K562 (cell line): ENCODE measurements at regions not wholly inside any gene's neighbourhood (a gene's known extent, or its start where the extent isn't known, plus 50 kb on each side); places are given as distances from the start of the nearest gene placed in this dataset.

Experiments
- ATAC-seq: fragments of 200-7000 bp; cut with Tn5 transposase; 3 replicates; pipeline ENCODE4 v1.9.1; 2020; ENCODE audit warnings: moderate library complexity
- BruUV-seq: library from RNA; stranded (reverse); fragments of 400-500 nt; replicated peaks from 2 replicates; lab custom pipeline; 2021; lab: Mats Ljungman, UMichigan
- CTCF ChIA-PET: fragments of 300-600 bp; formaldehyde crosslinking; extraction: SDS; loops from one replicate; lab custom pipeline; 2021; ENCODE audit warnings: low intra/inter-chr PET ratio; lab: Yijun Ruan, JAX
- POLR2A ChIA-PET: fragments of 300-600, 350-650 bp; sonication (Branson Sonifier 250); formaldehyde crosslinking; extraction: SDS; loops from one replicate; lab custom pipeline; 2021; ENCODE audit warnings: antibody characterized with exemption, inconsistent platforms; lab: Yijun Ruan, JAX
- DNase-seq, 4 experiments: peaks; one replicate each; pipeline versions ENCODE4 v3.0.0 to v3.0.0-alpha.2; 2011 to 2018; ENCODE audit warnings: low spot score in 3 of 4, mixed read lengths in 3 of 4; ENCODE audit errors: extremely low read depth in 1 of 4
- FAIRE-seq: peaks from 2 replicates; lab custom pipeline; 2011; peaks lifted over from hg19 to GRCh38; lab: Jason Lieb, UNC
- H2AFZ ChIP-seq: 2 replicates; pipeline ENCODE4 v1.6.0; 2011; ENCODE audit warnings: low read depth, low read length, control low read depth, inconsistent platforms
- H3K27ac ChIP-seq: fragments of 200-600 bp; 3 replicates; pipeline ENCODE4 v1.8.0; 2011; ENCODE audit warnings: low read depth, mild to moderate bottlenecking, control low read depth, inconsistent platforms, low read length, moderate library complexity, mixed read lengths; ENCODE audit errors: extremely low read depth
- H3K27me3 ChIP-seq, 2 experiments: fragments of 300-600 bp in 1 of 2; 2 replicates in 1 of 2; 3 replicates in 1 of 2; pipeline versions ENCODE4 v1.6.0 to v1.8.0; 2011; ENCODE audit warnings: inconsistent platforms in 2 of 2, low read length in 2 of 2, mild to moderate bottlenecking in 1 of 2, mixed read lengths in 1 of 2, moderate library complexity in 1 of 2; ENCODE audit not compliant: control insufficient read depth in 2 of 2, insufficient read depth in 2 of 2
- H3K36me3 ChIP-seq: fragments of 300-600 bp; 3 replicates; pipeline ENCODE4 v1.8.0; 2011; ENCODE audit warnings: mild to moderate bottlenecking, low read length, inconsistent platforms; ENCODE audit not compliant: control insufficient read depth, insufficient read depth
- H3K4me1 ChIP-seq, 2 experiments: fragments of 200-600 bp in 1 of 2; replicated peaks in 1 of 2; 2 replicates in 1 of 2; 3 replicates in 1 of 2; pipeline versions ENCODE4 v1.5.1 to v1.8.0; 2011; ENCODE audit warnings: inconsistent platforms in 2 of 2, low read length in 2 of 2, mild to moderate bottlenecking in 1 of 2, mixed read lengths in 1 of 2, moderate library complexity in 1 of 2; ENCODE audit not compliant: control insufficient read depth in 2 of 2, insufficient read depth in 2 of 2
- H3K4me2 ChIP-seq: 2 replicates; pipeline ENCODE4 v1.6.1; 2011; ENCODE audit warnings: low read length, control low read depth, inconsistent platforms, mixed read lengths; ENCODE audit not compliant: insufficient read depth
- H3K4me3 ChIP-seq: fragments of 200-600 bp; sonication (generic), shearing (Covaris generic); 2 replicates; pipeline ENCODE4 v1.5.1; 2016; ENCODE audit warnings: control low read depth, inconsistent platforms
- H3K79me2 ChIP-seq: fragments of 200-600 bp; 3 replicates; pipeline ENCODE4 v1.8.0; 2011; ENCODE audit warnings: low read length, inconsistent platforms; ENCODE audit not compliant: control insufficient read depth, insufficient read depth
- H3K9ac ChIP-seq, 2 experiments: 2 replicates each; pipeline versions ENCODE4 v1.6.0 to v1.6.1; 2011; ENCODE audit warnings: low read depth in 2 of 2, low read length in 2 of 2, control low read depth in 1 of 2, inconsistent platforms in 1 of 2, mild to moderate bottlenecking in 1 of 2, mixed read lengths in 1 of 2; ENCODE audit not compliant: insufficient read depth in 1 of 2
- H3K9me1 ChIP-seq: one replicate; pipeline ENCODE4 v1.6.0; 2011; ENCODE audit warnings: inconsistent platforms, mild to moderate bottlenecking, low read length, moderate library complexity; ENCODE audit not compliant: control insufficient read depth, insufficient read depth
- H3K9me3 ChIP-seq: replicated peaks from 2 replicates; pipeline ENCODE4 v1.5.1; 2011; ENCODE audit warnings: low read depth, low read length, inconsistent platforms; ENCODE audit not compliant: control insufficient read depth, insufficient read depth
- H4K20me1 ChIP-seq: replicated peaks from 2 replicates; pipeline ENCODE4 v1.6.1; 2011; ENCODE audit warnings: low read length, inconsistent platforms, mixed read lengths; ENCODE audit not compliant: control insufficient read depth, insufficient read depth
- ARHGAP35 ChIP-seq: fragments of 450-650 bp; IDR thresholded peaks from 2 replicates; pipeline ENCODE4 v1.6.1; 2018; ENCODE audit not compliant: partially characterized antibody
- CBX1 ChIP-seq: sonication (generic); IDR thresholded peaks from 2 replicates; pipeline ENCODE4 v1.6.1; 2016; ENCODE audit warnings: antibody characterized with exemption, low read depth, mild to moderate bottlenecking
- CBX5 ChIP-seq: IDR thresholded peaks from 2 replicates; pipeline ENCODE4 v1.6.1; 2014; ENCODE audit warnings: low read depth, borderline replicate concordance
- CHD4 ChIP-seq: fragments of 200-600 bp; sonication (generic); IDR thresholded peaks from 3 replicates; pipeline ENCODE4 v1.6.1; 2012; ENCODE audit warnings: low read depth, mild to moderate bottlenecking, mixed read lengths, low read length, inconsistent platforms; ENCODE audit not compliant: insufficient read depth, insufficient replicate concordance, poor library complexity, severe bottlenecking
- E2F3 ChIP-seq: fragments of 250-450 bp; sonication (Bioruptor Pico); IDR thresholded peaks from 2 replicates; pipeline ENCODE4 v1.4.0; 2020; ENCODE audit warnings: mild to moderate bottlenecking
- EGR1 ChIP-seq: fragments of 450-650 bp; conservative IDR thresholded peaks from 2 replicates; pipeline ENCODE4 v1.6.1; 2017; ENCODE audit warnings: mild to moderate bottlenecking
- ETV5 ChIP-seq: sonication (generic); formaldehyde crosslinking; IDR thresholded peaks from 2 replicates; pipeline ENCODE4 v1.4.0; 2020; ENCODE audit warnings: low read depth, mild to moderate bottlenecking, missing genetic modification reagents
- KAT2B ChIP-seq: IDR thresholded peaks from one replicate; pipeline ENCODE4 v1.6.1; 2012; ENCODE audit warnings: low read depth, mild to moderate bottlenecking, control low read depth, inconsistent platforms, low read length, moderate library complexity
- MCM3 ChIP-seq: fragments of 450-650 bp; IDR thresholded peaks from 2 replicates; pipeline ENCODE4 v1.6.1; 2016
- NFE2 ChIP-seq: IDR thresholded peaks from 2 replicates; pipeline ENCODE4 v1.6.1; 2014; ENCODE audit warnings: antibody characterized with exemption, low read depth
- PTTG1 ChIP-seq: fragments of 450-650 bp; IDR thresholded peaks from 2 replicates; pipeline ENCODE4 v1.6.1; 2016; ENCODE audit warnings: low read depth, mild to moderate bottlenecking, missing genetic modification characterization, missing compliant biosample characterization
- RBBP5 ChIP-seq: fragments of 200-600 bp; sonication (generic); IDR thresholded peaks from 2 replicates; pipeline ENCODE4 v1.6.1; 2012; ENCODE audit warnings: borderline replicate concordance, mild to moderate bottlenecking, low read length, control low read depth, inconsistent platforms; ENCODE audit not compliant: insufficient read depth, poor library complexity, severe bottlenecking
- SMARCB1 ChIP-seq: IDR thresholded peaks from 2 replicates; pipeline ENCODE4 v1.6.1; 2011; ENCODE audit warnings: improper control_type of control experiment, low read depth; ENCODE audit not compliant: insufficient read length
- SNIP1 ChIP-seq: fragments of 450-650 bp; IDR thresholded peaks from 2 replicates; pipeline ENCODE4 v1.7.1; 2017; ENCODE audit warnings: low read depth, mild to moderate bottlenecking
- SP2 ChIP-seq: IDR thresholded peaks from 2 replicates; pipeline ENCODE4 v1.6.1; 2011; ENCODE audit warnings: mild to moderate bottlenecking, low read depth, low read length, moderate library complexity; ENCODE audit not compliant: poor library complexity, severe bottlenecking; ENCODE audit errors: extremely low read depth
- TRIM24 ChIP-seq, 2 experiments: fragments of 450-650 bp; IDR thresholded peaks; 2 replicates each; pipeline ENCODE4 v1.6.1; 2016
- ZNF124 ChIP-seq: sonication (generic); formaldehyde crosslinking; IDR thresholded peaks from 2 replicates; pipeline ENCODE4 v1.8.1; 2022; ENCODE audit warnings: missing genetic modification reagents
- ZNF217 ChIP-seq: sonication (generic); formaldehyde crosslinking; IDR thresholded peaks from 2 replicates; pipeline ENCODE4 v1.8.0; 2022; ENCODE audit warnings: mild to moderate bottlenecking, missing genetic modification reagents
- ZNF764 ChIP-seq: fragments of 250-450 bp; sonication (Bioruptor Pico); IDR thresholded peaks from 2 replicates; pipeline ENCODE4 v1.4.0; 2020; ENCODE audit warnings: low read depth, mild to moderate bottlenecking, moderate library complexity
- WGBS: fragments of 100-300 bp; shearing (Covaris generic); methylation state at CpG from one replicate; pipeline ENCODE4 v1.1.6; 2016; ENCODE audit warnings: low coverage, mixed read lengths; ENCODE audit not compliant: insufficient coverage; ENCODE audit errors: missing lambda C conversion rate; 5-methylcytosine and 5-hydroxymethylcytosine counted together
- in situ Hi-C: fragments of 300-500 bp; cut with MboI; formaldehyde crosslinking; loops from 4 replicates; pipeline ENCODE4 v1.15.0; 2018; ENCODE audit warnings: inconsistent platforms, mixed read lengths
- intact Hi-C: fragments of 100-400 bp; cut with micrococcal nuclease; formaldehyde crosslinking; loops from 2 replicates; pipeline ENCODE4 v1.14.2; 2022
- TF ChIP-seq, protein P1 (sequence below): sonication (generic); formaldehyde crosslinking; IDR thresholded peaks from 2 replicates; pipeline ENCODE4 v1.8.1; 2023; ENCODE audit warnings: mild to moderate bottlenecking, missing genetic modification reagents
- TF ChIP-seq, protein P2 (sequence below): fragments of 250-450 bp; sonication (Bioruptor Pico); IDR thresholded peaks from 2 replicates; pipeline ENCODE4 v1.4.0; 2020; ENCODE audit warnings: mild to moderate bottlenecking, moderate library complexity, borderline replicate concordance

GRCh38 chr3:20905210-20905805 lies 719.3 kb upstream of the SGO1 start:
- BruUV-seq = no TSS peak
- Histone ChIP-seq H3K9ac (peak overlapping the region in 1 of 2 experiments; percentile 54; a peak in 2 of 4 replicates), H3K4me2 (peak overlapping the region; percentile 35), H3K27me3 (no peaks in the 10 kb centered on the region), H3K79me2 (no peaks in the 10 kb centered on the region), H3K4me3 (peak overlapping the region; percentile 15; the same call in 1 of the 2 replicates), H4K20me1 (no peaks in the 10 kb centered on the region), H3K36me3 (no peaks in the 10 kb centered on the region), H2AFZ (peak overlapping the region; percentile 51), H3K9me1 (no peaks in the 10 kb centered on the region), H3K4me1 (peaks cover 0 to 4% of the 10 kb centered on the region in 2 experiments; a peak in 2 of 5 replicates), H3K9me3 (no peaks in the 10 kb centered on the region), H3K27ac (peak overlapping the region; percentile 77)
- peak; percentile 63 for FAIRE-seq
- ChIA-PET CTCF (no interaction called here), POLR2A (interaction anchor here (0.9 kb wide), 1 partner anchor 23 kb away, joined by 3 read pairs; no protein-coding TSS in a partner anchor)
- ATAC-seq = peak; percentile 81
- intact Hi-C loops (loop anchor here (5.0 kb wide), 1 partner anchor 163 kb away; no protein-coding TSS in a partner anchor), in situ Hi-C loops (no loop called here)
- peak; percentile 24 to 76 (median 36) for DNase-seq
- 3% methylated on average over 8 of the region's 8 CpGs for WGBS
- TF ChIP-seq, protein P1, sequence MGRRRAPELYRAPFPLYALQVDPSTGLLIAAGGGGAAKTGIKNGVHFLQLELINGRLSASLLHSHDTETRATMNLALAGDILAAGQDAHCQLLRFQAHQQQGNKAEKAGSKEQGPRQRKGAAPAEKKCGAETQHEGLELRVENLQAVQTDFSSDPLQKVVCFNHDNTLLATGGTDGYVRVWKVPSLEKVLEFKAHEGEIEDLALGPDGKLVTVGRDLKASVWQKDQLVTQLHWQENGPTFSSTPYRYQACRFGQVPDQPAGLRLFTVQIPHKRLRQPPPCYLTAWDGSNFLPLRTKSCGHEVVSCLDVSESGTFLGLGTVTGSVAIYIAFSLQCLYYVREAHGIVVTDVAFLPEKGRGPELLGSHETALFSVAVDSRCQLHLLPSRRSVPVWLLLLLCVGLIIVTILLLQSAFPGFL (CRISPR knock-in tag) = no peak
- TF ChIP-seq KAT2B = no peak
- no peak for TF ChIP-seq ARHGAP35
- TF ChIP-seq ZNF124 (CRISPR knock-in tag) = no peak
- TF ChIP-seq PTTG1 (tag) = no peak
- no peak for TF ChIP-seq CBX5
- no peak for TF ChIP-seq MCM3
- TF ChIP-seq SNIP1 = no peak
- TF ChIP-seq ZNF764 (CRISPR knock-in tag) = no peak
- no peak for TF ChIP-seq CHD4
- no peak for TF ChIP-seq SP2
- TF ChIP-seq CBX1 = no peak
- no peak for TF ChIP-seq E2F3 (CRISPR knock-in tag)
- peak; percentile 45 for TF ChIP-seq NFE2
- TF ChIP-seq TRIM24 (IDR thresholded peaks at IDR 0.05) = peak; percentile 53 to 77; a peak in 3 of 4 replicates
- TF ChIP-seq ETV5 (CRISPR knock-in tag) = no peak
- TF ChIP-seq SMARCB1 = no peak
- TF ChIP-seq EGR1 = no peak
- TF ChIP-seq ZNF217 (CRISPR knock-in tag) = no peak
- TF ChIP-seq, protein P2, sequence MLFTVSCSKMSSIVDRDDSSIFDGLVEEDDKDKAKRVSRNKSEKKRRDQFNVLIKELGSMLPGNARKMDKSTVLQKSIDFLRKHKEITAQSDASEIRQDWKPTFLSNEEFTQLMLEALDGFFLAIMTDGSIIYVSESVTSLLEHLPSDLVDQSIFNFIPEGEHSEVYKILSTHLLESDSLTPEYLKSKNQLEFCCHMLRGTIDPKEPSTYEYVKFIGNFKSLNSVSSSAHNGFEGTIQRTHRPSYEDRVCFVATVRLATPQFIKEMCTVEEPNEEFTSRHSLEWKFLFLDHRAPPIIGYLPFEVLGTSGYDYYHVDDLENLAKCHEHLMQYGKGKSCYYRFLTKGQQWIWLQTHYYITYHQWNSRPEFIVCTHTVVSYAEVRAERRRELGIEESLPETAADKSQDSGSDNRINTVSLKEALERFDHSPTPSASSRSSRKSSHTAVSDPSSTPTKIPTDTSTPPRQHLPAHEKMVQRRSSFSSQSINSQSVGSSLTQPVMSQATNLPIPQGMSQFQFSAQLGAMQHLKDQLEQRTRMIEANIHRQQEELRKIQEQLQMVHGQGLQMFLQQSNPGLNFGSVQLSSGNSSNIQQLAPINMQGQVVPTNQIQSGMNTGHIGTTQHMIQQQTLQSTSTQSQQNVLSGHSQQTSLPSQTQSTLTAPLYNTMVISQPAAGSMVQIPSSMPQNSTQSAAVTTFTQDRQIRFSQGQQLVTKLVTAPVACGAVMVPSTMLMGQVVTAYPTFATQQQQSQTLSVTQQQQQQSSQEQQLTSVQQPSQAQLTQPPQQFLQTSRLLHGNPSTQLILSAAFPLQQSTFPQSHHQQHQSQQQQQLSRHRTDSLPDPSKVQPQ = no peak
- TF ChIP-seq RBBP5 = no peak
